ENCODE measurements at regions not wholly inside any gene's neighbourhood (a gene's known extent, or its start where the extent isn't known, plus 50 kb on each side); places are given as distances from the start of the nearest gene placed in this dataset.

DNA sequence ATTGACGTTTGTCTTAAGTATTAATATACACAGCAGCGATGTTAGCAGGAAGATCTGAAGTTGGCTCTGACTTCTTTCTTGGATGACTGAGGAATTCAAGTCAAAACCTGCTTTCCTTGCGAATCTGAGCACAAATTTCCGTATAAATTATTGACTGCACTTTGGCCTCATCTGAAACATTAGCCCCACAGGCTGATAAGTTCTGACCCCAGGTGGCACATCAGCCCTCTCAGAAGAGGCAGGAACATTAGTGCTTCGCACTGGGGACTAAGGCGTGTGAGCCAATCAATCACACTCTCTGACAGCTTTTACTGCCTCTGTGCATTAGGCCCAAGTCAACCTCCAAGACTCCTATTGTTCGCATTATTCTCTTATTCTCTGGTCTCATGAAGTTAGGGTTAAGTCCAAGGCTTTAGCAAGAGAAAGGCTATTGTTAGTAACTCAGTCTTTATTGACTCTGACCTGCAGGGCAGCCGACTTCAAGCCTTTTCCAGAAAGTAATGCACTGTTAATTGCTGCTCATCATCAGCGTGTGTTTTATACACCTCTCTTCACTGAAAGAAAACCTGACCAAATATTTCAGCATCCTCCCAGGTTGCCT, 84.2 kb downstream of the ZNF608 start (continued):
- TF ChIP-seq, protein P1, sequence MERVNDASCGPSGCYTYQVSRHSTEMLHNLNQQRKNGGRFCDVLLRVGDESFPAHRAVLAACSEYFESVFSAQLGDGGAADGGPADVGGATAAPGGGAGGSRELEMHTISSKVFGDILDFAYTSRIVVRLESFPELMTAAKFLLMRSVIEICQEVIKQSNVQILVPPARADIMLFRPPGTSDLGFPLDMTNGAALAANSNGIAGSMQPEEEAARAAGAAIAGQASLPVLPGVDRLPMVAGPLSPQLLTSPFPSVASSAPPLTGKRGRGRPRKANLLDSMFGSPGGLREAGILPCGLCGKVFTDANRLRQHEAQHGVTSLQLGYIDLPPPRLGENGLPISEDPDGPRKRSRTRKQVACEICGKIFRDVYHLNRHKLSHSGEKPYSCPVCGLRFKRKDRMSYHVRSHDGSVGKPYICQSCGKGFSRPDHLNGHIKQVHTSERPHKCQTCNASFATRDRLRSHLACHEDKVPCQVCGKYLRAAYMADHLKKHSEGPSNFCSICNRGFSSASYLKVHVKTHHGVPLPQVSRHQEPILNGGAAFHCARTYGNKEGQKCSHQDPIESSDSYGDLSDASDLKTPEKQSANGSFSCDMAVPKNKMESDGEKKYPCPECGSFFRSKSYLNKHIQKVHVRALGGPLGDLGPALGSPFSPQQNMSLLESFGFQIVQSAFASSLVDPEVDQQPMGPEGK (tag by site-specific recombination; IDR thresholded peaks at IDR 0.05), result peak; percentile 91
- TF ChIP-seq ZNF391 (tag by site-specific recombination; IDR thresholded peaks at IDR 0.05; ENCODE audit: borderline replicate concordance, low read depth), result peak; percentile 39; the same call in 1 of the 2 replicates
- no peak for TF ChIP-seq ZNF239 (tag by site-specific recombination; IDR thresholded peaks at IDR 0.05)
- TF ChIP-seq, protein P2, sequence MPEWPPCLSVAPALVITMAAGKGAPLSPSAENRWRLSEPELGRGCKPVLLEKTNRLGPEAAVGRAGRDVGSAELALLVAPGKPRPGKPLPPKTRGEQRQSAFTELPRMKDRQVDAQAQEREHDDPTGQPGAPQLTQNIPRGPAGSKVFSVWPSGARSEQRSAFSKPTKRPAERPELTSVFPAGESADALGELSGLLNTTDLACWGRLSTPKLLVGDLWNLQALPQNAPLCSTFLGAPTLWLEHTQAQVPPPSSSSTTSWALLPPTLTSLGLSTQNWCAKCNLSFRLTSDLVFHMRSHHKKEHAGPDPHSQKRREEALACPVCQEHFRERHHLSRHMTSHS (tag by site-specific recombination; IDR thresholded peaks at IDR 0.05), result peak; percentile 80
- no peak for TF ChIP-seq ZNF514 (tag by site-specific recombination; IDR thresholded peaks at IDR 0.05)
- peak; percentile 93 for TF ChIP-seq GFI1B (tag by site-specific recombination; IDR thresholded peaks at IDR 0.05)
- TF ChIP-seq ZNF768 (tag by site-specific recombination; IDR thresholded peaks at IDR 0.05), result no peak
- no peak for TF ChIP-seq ZNF473 (tag by site-specific recombination; IDR thresholded peaks at IDR 0.05)
- TF ChIP-seq, protein P3, sequence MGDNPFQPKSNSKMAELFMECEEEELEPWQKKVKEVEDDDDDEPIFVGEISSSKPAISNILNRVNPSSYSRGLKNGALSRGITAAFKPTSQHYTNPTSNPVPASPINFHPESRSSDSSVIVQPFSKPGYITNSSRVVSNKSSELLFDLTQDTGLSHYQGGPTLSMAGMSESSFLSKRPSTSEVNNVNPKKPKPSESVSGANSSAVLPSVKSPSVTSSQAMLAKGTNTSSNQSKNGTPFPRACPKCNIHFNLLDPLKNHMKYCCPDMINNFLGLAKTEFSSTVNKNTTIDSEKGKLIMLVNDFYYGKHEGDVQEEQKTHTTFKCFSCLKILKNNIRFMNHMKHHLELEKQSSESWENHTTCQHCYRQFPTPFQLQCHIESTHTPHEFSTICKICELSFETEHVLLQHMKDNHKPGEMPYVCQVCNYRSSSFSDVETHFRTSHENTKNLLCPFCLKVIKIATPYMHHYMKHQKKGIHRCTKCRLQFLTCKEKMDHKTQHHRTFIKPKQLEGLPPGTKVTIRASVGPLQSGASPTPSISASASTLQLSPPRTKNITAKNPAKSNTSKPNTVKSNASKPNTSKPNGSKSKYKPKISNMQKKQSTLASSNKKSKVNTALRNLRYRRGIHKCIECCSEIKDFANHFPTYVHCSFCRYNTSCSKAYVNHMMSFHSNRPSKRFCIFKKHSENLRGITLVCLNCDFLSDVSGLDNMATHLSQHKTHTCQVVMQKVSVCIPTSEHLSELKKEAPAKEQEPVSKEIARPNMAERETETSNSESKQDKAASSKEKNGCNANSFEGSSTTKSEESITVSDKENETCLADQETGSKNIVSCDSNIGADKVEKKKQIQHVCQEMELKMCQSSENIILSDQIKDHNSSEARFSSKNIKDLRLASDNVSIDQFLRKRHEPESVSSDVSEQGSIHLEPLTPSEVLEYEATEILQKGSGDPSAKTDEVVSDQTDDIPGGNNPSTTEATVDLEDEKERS (tag by site-specific recombination; IDR thresholded peaks at IDR 0.05), result no peak
- no peak for TF ChIP-seq ZNF621 (tag by site-specific recombination; IDR thresholded peaks at IDR 0.05)
- TF ChIP-seq ZNF416 (tag by site-specific recombination; IDR thresholded peaks at IDR 0.05), result no peak
- TF ChIP-seq ZNF394 (tag by site-specific recombination; IDR thresholded peaks at IDR 0.05; ENCODE audit: borderline replicate concordance), result peak; percentile 64; the same call in 1 of the 2 replicates
- peak; percentile 96 for TF ChIP-seq ZSCAN30 (tag by site-specific recombination; IDR thresholded peaks at IDR 0.05)
- peak; percentile 87 for TF ChIP-seq TCF7L2 (IDR thresholded peaks at IDR 0.05; ENCODE audit: borderline replicate concordance, low read depth, low read length)
- TF ChIP-seq, protein P4, sequence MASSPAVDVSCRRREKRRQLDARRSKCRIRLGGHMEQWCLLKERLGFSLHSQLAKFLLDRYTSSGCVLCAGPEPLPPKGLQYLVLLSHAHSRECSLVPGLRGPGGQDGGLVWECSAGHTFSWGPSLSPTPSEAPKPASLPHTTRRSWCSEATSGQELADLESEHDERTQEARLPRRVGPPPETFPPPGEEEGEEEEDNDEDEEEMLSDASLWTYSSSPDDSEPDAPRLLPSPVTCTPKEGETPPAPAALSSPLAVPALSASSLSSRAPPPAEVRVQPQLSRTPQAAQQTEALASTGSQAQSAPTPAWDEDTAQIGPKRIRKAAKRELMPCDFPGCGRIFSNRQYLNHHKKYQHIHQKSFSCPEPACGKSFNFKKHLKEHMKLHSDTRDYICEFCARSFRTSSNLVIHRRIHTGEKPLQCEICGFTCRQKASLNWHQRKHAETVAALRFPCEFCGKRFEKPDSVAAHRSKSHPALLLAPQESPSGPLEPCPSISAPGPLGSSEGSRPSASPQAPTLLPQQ (tag by site-specific recombination; IDR thresholded peaks at IDR 0.05), result peak; percentile 68; the same call in 1 of the 2 replicates
- 0 out of 2 replicates have a peak, but pooled peaks have one; percentile 55 for TF ChIP-seq BCL11A (tag by site-specific recombination; IDR thresholded peaks at IDR 0.05; ENCODE audit: low read depth)
- TF ChIP-seq ZBTB21 (tag by site-specific recombination; IDR thresholded peaks at IDR 0.05), result peak; percentile 69; the same call in 1 of the 2 replicates
- peak; percentile 83 for TF ChIP-seq ZNF660 (tag by site-specific recombination; IDR thresholded peaks at IDR 0.05)
- TF ChIP-seq TRIM28 (IDR thresholded peaks at IDR 0.05; ENCODE audit: borderline replicate concordance, low read length), result peak; percentile 72; the same call in 1 of the 2 replicates
- TF ChIP-seq, protein P5, sequence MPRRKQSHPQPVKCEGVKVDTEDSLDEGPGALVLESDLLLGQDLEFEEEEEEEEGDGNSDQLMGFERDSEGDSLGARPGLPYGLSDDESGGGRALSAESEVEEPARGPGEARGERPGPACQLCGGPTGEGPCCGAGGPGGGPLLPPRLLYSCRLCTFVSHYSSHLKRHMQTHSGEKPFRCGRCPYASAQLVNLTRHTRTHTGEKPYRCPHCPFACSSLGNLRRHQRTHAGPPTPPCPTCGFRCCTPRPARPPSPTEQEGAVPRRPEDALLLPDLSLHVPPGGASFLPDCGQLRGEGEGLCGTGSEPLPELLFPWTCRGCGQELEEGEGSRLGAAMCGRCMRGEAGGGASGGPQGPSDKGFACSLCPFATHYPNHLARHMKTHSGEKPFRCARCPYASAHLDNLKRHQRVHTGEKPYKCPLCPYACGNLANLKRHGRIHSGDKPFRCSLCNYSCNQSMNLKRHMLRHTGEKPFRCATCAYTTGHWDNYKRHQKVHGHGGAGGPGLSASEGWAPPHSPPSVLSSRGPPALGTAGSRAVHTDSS (tag by site-specific recombination; IDR thresholded peaks at IDR 0.05), result peak; percentile 39; the same call in 1 of the 2 replicates
- TF ChIP-seq SP3 (tag by site-specific recombination; IDR thresholded peaks at IDR 0.05), result no peak
- peak; percentile 89; the same call in 1 of the 2 replicates for TF ChIP-seq KLF7 (tag by site-specific recombination; IDR thresholded peaks at IDR 0.05; ENCODE audit: borderline replicate concordance)
- TF ChIP-seq, protein P6, sequence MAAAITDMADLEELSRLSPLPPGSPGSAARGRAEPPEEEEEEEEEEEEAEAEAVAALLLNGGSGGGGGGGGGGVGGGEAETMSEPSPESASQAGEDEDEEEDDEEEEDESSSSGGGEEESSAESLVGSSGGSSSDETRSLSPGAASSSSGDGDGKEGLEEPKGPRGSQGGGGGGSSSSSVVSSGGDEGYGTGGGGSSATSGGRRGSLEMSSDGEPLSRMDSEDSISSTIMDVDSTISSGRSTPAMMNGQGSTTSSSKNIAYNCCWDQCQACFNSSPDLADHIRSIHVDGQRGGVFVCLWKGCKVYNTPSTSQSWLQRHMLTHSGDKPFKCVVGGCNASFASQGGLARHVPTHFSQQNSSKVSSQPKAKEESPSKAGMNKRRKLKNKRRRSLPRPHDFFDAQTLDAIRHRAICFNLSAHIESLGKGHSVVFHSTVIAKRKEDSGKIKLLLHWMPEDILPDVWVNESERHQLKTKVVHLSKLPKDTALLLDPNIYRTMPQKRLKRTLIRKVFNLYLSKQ (tag by site-specific recombination; IDR thresholded peaks at IDR 0.05; ENCODE audit: borderline replicate concordance), result no peak
- no peak for TF ChIP-seq ZNF530 (tag by site-specific recombination; IDR thresholded peaks at IDR 0.05; ENCODE audit: low read depth)
- TF ChIP-seq, protein P7, sequence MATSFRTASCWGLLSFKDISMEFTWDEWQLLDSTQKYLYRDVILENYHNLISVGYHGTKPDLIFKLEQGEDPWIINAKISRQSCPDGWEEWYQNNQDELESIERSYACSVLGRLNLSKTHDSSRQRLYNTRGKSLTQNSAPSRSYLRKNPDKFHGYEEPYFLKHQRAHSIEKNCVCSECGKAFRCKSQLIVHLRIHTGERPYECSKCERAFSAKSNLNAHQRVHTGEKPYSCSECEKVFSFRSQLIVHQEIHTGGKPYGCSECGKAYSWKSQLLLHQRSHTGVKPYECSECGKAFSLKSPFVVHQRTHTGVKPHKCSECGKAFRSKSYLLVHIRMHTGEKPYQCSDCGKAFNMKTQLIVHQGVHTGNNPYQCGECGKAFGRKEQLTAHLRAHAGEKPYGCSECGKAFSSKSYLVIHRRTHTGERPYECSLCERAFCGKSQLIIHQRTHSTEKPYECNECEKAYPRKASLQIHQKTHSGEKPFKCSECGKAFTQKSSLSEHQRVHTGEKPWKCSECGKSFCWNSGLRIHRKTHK (tag by site-specific recombination; IDR thresholded peaks at IDR 0.05), result no peak
- peak; percentile 31; the same call in 1 of the 2 replicates for TF ChIP-seq ZNF324 (tag by site-specific recombination; IDR thresholded peaks at IDR 0.05)
- TF ChIP-seq ZNF16 (tag by site-specific recombination; IDR thresholded peaks at IDR 0.05; ENCODE audit: low read depth), result no peak

Data from HEK293 (cell line).